ENCODE measurements at regions not wholly inside any gene's neighbourhood (a gene's known extent, or its start where the extent isn't known, plus 50 kb on each side); places are given as distances from the start of the nearest gene placed in this dataset.

GRCh38 chr18:77990131-77990530, 740.5 kb downstream of the GALR1 start:
- DNase-seq (ENCODE audit: low read depth) = no peak

GRCh38 chr18:77990901-77991300, 741.3 kb downstream of the GALR1 start:
- DNase-seq (ENCODE audit: low read depth) = no peak

- DNase-seq (ENCODE audit: low read depth) = no peak
These were observed 742.4 kb downstream of the GALR1 start for GRCh38 chr18:77992057-77992456.

- no peak for DNase-seq (ENCODE audit: low read depth)
These were observed 743.7 kb downstream of the GALR1 start for GRCh38 chr18:77993188-77993981.

- DNase-seq (ENCODE audit: low read depth) = no peak
These were observed 745.9 kb downstream of the GALR1 start for GRCh38 chr18:77995593-77995992.

GRCh38 chr18:77996737-77997136, 747.1 kb downstream of the GALR1 start:
- no peak for DNase-seq (ENCODE audit: low read depth)

- DNase-seq (ENCODE audit: low read depth) = no peak
These were observed 752.2 kb downstream of the GALR1 start for GRCh38 chr18:78001811-78002210.

- no peak for DNase-seq (ENCODE audit: low read depth)
These were observed 756.5 kb downstream of the GALR1 start for GRCh38 chr18:78006006-78006773.

- DNase-seq (ENCODE audit: low read depth) = no peak
These were observed 757.2 kb downstream of the GALR1 start for GRCh38 chr18:78006774-78007260.

GRCh38 chr18:78010363-78010762, 760.7 kb downstream of the GALR1 start:
- DNase-seq (ENCODE audit: low read depth) = no peak

GRCh38 chr18:78017869-78018268, 768.2 kb downstream of the GALR1 start:
- DNase-seq (ENCODE audit: low read depth) = no peak

- DNase-seq (ENCODE audit: low read depth) = no peak
These were observed 771.5 kb downstream of the GALR1 start for GRCh38 chr18:78021196-78021595.

GRCh38 chr18:78031589-78031988, 781.9 kb downstream of the GALR1 start:
- DNase-seq (ENCODE audit: low read depth) = no peak

- DNase-seq (ENCODE audit: low read depth) = no peak
These were observed 782.3 kb downstream of the GALR1 start for GRCh38 chr18:78031991-78032390.

GRCh38 chr18:78032574-78032973, 782.9 kb downstream of the GALR1 start:
- DNase-seq (ENCODE audit: low read depth) = no peak

GRCh38 chr18:78034755-78035154, 785.1 kb downstream of the GALR1 start:
- DNase-seq (ENCODE audit: low read depth) = no peak

- no peak for DNase-seq (ENCODE audit: low read depth)
These were observed 791.6 kb downstream of the GALR1 start for GRCh38 chr18:78041218-78041617.

- no peak for DNase-seq (ENCODE audit: low read depth)
These were observed 797.0 kb downstream of the GALR1 start for GRCh38 chr18:78046631-78047030.

GRCh38 chr18:78049281-78049680, 799.6 kb downstream of the GALR1 start:
- DNase-seq (ENCODE audit: low read depth) = no peak

GRCh38 chr18:78054801-78055200, 805.2 kb downstream of the GALR1 start:
- no peak for DNase-seq (ENCODE audit: low read depth)

- DNase-seq (ENCODE audit: low read depth) = no peak
These were observed 806.4 kb downstream of the GALR1 start for GRCh38 chr18:78056011-78056410.

GRCh38 chr18:78069784-78070664, 820.4 kb downstream of the GALR1 start:
- no peak for DNase-seq (ENCODE audit: low read depth)
